Calu3 (cell line): ENCODE measurements at regions not wholly inside any gene's neighbourhood (a gene's known extent, or its start where the extent isn't known, plus 50 kb on each side); places are given as distances from the start of the nearest gene placed in this dataset.

Experiments
- BruUV-seq: library from RNA; stranded (reverse); fragments of 400-500 nt; replicated peaks from 2 replicates; lab custom pipeline; 2021; lab: Mats Ljungman, UMichigan
- CTCF ChIA-PET: fragments of 300-600 bp; sonication (Branson Sonifier 250); formaldehyde crosslinking; loops from one replicate; lab custom pipeline; 2022; ENCODE audit warnings: antibody characterized with exemption; lab: Charles Lee
- DNase-seq: peaks from one replicate; pipeline ENCODE4 v3.0.0; 2022
- H3K27ac Mint-ChIP-seq: one replicate; pipeline ENCODE4 v1.8.0; 2022; ENCODE audit warnings: mixed read lengths; ENCODE audit not compliant: unreplicated experiment
- H3K27me3 Mint-ChIP-seq: one replicate; pipeline ENCODE4 v1.8.0; 2022; ENCODE audit warnings: mixed read lengths; ENCODE audit not compliant: unreplicated experiment
- H3K36me3 Mint-ChIP-seq: one replicate; pipeline ENCODE4 v1.8.0; 2022; ENCODE audit warnings: mild to moderate bottlenecking, moderate library complexity, mixed read lengths; ENCODE audit not compliant: insufficient read depth, unreplicated experiment
- H3K4me1 Mint-ChIP-seq: one replicate; pipeline ENCODE4 v1.8.0; 2022; ENCODE audit warnings: mild to moderate bottlenecking, low read depth, mixed read lengths; ENCODE audit not compliant: unreplicated experiment
- H3K4me3 Mint-ChIP-seq: one replicate; pipeline ENCODE4 v1.8.0; 2022; ENCODE audit warnings: mild to moderate bottlenecking, low read depth, moderate library complexity, mixed read lengths; ENCODE audit not compliant: unreplicated experiment
- H3K9me3 Mint-ChIP-seq: one replicate; pipeline ENCODE4 v1.8.0; 2022; ENCODE audit warnings: low read depth, mixed read lengths; ENCODE audit not compliant: unreplicated experiment
- intact Hi-C: fragments of 100-400 bp; cut with micrococcal nuclease; formaldehyde crosslinking; loops from one replicate; pipeline ENCODE4 v1.10.0; 2022; ENCODE audit not compliant: unreplicated experiment
- TF ChIP-seq, protein P1 (sequence below): fragments of 200-600 bp; IDR thresholded peaks from one replicate; pipeline ENCODE4 v1.8.0; 2022; ENCODE audit warnings: antibody characterized with exemption; ENCODE audit not compliant: unreplicated experiment

DNA sequence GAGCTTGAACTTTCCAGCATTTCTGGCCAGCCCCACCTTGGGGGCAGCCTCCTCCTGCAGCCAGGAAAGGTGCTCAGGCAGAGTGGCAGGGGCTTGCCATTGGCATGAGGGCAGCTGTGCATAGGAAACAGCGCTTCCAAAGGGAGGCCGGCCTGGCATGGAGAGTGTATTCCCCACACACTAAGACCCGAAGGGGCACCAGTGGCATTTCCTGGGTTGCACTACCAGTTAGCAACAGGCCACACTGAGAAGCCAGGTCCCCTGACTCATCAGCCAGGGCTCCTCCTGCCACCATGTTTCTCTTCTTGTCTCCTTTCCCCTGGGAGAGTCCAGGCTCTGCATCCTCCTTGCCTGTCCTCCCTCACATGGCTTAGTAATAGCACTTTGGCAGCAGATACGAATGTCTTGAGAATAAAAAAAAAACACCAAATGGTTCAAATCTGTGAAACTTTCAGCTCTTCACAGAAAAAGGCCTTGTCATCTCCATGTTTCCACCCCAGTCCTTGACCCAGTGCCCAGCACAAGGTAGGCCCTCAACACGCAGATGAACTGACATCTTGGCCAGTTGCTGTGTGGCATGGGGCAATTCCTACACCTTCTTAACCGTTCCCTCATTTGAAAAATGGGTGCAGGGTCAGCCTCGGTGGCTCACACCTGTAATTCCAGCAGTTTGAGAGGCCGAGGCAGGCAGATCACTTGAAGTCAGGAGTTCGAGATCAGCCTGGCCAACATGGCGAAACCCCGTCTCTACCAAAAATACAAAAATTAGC is 180.4 kb downstream of the SMAD6 start:
- H3K4me3 Mint-ChIP-seq, result no peak overlapping the region
- CTCF ChIA-PET, result interaction anchor here (1.0 to 1.3 kb wide), 2 partner anchors 19 to 265 kb away, joined by 3 to 6 read pairs; no protein-coding TSS in a partner anchor
- intact Hi-C loops, result loop anchor here (1.0 kb wide), 1 partner anchor 21 kb away; no protein-coding TSS in a partner anchor
- no peaks in the 10 kb centered on the region for H3K27me3 Mint-ChIP-seq
- peaks cover 30% of the 10 kb centered on the region for H3K4me1 Mint-ChIP-seq
- no TSS peak for BruUV-seq
- TF ChIP-seq, protein P1, sequence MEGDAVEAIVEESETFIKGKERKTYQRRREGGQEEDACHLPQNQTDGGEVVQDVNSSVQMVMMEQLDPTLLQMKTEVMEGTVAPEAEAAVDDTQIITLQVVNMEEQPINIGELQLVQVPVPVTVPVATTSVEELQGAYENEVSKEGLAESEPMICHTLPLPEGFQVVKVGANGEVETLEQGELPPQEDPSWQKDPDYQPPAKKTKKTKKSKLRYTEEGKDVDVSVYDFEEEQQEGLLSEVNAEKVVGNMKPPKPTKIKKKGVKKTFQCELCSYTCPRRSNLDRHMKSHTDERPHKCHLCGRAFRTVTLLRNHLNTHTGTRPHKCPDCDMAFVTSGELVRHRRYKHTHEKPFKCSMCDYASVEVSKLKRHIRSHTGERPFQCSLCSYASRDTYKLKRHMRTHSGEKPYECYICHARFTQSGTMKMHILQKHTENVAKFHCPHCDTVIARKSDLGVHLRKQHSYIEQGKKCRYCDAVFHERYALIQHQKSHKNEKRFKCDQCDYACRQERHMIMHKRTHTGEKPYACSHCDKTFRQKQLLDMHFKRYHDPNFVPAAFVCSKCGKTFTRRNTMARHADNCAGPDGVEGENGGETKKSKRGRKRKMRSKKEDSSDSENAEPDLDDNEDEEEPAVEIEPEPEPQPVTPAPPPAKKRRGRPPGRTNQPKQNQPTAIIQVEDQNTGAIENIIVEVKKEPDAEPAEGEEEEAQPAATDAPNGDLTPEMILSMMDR, result no peak
- DNase-seq, result no peak
- H3K9me3 Mint-ChIP-seq, result no peaks in the 10 kb centered on the region
- H3K36me3 Mint-ChIP-seq, result peaks cover 13% of the 10 kb centered on the region
- H3K27ac Mint-ChIP-seq, result peak overlapping the region; percentile 42

DNA sequence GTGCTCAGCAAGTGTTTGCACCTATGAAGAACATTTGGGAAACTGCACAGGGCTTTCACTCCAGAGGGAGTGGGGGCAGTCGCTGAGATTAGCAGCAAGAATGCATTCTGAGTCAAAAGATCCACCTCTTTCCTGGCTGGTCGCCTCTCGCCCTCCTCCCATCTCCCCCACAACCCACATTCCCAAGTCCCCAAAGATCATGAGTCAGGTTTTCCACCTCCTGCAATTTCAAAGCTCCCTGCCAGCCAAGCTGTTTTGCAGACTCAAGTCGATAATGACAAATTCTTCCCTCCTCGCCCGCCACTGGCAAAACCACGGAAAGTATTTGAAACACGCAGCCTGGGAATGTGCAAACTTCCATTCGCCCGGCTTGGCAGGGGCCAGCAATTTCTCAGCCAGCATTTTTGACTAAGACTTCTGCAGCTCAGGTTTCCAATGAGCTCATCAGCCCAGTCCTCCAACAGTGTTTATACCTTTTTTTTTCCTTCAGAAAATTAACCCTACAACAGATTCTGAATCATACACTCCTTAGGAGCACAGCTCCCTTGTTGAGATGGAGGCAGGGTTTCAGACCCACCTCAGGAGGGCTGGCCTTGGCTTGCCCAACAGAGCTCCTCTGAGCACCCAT is 181.4 kb downstream of the SMAD6 start:
- no peaks in the 10 kb centered on the region for H3K9me3 Mint-ChIP-seq
- peak overlapping the region; percentile 25 for H3K4me3 Mint-ChIP-seq
- TF ChIP-seq, protein P1, result no peak
- peaks cover 13% of the 10 kb centered on the region for H3K36me3 Mint-ChIP-seq
- H3K27ac Mint-ChIP-seq, result peak overlapping the region; percentile 88
- intact Hi-C loops, result loop anchor here (1.0 kb wide), 1 partner anchor 20 kb away; no protein-coding TSS in a partner anchor
- peaks cover 37% of the 10 kb centered on the region for H3K4me1 Mint-ChIP-seq
- CTCF ChIA-PET, result interaction anchor here (0.6 to 1.4 kb wide), 10 partner anchors 9 to 378 kb away, joined by 3 to 8 read pairs (median 4); partner anchors contain the start of gene ZWILCH
- H3K27me3 Mint-ChIP-seq, result no peaks in the 10 kb centered on the region
- no TSS peak for BruUV-seq
- DNase-seq, result peak; percentile 91

DNA sequence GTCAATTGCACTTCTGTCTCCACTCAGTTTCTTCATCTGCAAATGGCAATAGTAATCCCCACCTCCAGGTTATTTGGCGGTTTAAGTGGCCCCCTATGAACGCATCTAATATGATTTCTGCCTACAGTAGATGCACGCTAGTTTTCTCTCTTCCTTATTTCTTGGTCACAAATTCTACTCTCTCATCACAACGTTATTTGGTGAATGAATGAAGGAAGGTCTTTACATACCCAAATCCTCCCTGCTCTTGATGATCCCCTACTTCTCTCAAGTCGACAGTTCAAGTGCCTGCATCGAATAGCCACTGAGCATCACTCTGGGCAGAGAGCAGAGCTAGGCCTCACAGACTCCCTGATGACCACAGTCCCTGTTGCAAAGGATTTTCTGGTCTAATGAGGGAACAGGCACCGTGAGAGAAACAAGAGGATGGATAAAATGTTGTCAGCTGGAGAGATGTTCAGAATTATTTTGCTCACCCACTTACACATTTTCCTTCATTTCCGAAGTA is 181.2 kb upstream of the SMAD3 start:
- Mint-ChIP-seq H3K36me3 (peaks cover 13% of the 10 kb centered on the region), H3K27ac (peak overlapping the region; percentile 88), H3K4me3 (no peak overlapping the region), H3K9me3 (no peaks in the 10 kb centered on the region), H3K27me3 (no peaks in the 10 kb centered on the region), H3K4me1 (peaks cover 37% of the 10 kb centered on the region)
- no TSS peak for BruUV-seq
- DNase-seq, result no peak
- TF ChIP-seq, protein P1, result no peak
- CTCF ChIA-PET, result interaction anchor here (0.6 to 1.4 kb wide), 5 partner anchors 19 to 379 kb away, joined by 3 to 8 read pairs (median 6); partner anchors contain the start of gene ZWILCH
- intact Hi-C loops, result no loop called here

DNA sequence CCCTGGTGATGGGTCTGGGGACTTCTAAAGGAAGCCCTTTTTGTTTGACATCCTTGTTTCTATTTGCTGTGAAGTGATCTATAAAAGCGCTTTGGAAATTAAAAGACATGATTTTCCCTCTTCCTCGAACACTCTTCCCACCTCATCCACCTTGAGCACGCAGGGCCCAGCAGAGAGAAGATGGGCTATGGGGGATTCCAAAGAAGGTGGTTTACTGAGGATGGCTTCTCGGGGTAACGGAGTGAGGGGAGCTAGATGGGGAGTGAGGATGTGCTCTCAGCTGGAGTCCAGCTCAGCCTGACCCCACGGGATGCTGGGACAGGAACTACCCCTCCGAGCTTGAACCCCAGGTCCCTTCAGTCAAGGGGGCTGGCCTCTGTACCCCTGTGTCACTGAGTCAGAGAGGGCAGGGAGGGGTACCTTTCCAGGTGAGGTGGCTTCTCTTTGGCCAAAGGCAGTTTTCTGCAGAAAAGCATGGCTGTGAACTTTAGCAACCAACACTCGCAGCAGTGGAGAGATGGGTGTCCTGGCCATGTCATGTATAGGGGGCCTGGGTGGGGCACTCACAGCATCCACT is 180.7 kb upstream of the SMAD3 start:
- Mint-ChIP-seq H3K36me3 (peaks cover 13% of the 10 kb centered on the region), H3K4me3 (no peak overlapping the region), H3K9me3 (no peaks in the 10 kb centered on the region), H3K27ac (no peak overlapping the region), H3K27me3 (no peaks in the 10 kb centered on the region), H3K4me1 (peaks cover 37% of the 10 kb centered on the region)
- intact Hi-C loops, result no loop called here
- CTCF ChIA-PET, result no interaction called here
- DNase-seq, result no peak
- TF ChIP-seq, protein P1, result no peak
- BruUV-seq, result no TSS peak
